NOMO-1 (cell line): ENCODE measurements at regions not wholly inside any gene's neighbourhood (a gene's known extent, or its start where the extent isn't known, plus 50 kb on each side); places are given as distances from the start of the nearest gene placed in this dataset.

Experiments used
- DNase-seq, 2 experiments: peaks; one replicate each; lab custom pipeline; 2025; ENCODE audit not compliant: unreplicated experiment in 2 of 2; lab: John Stamatoyannopoulos, UW

- DNase-seq: no peak
These were observed 626.1 kb downstream of the HDGFL1 start for GRCh38 chr6:23195487-23195886.

GRCh38 chr6:23199541-23199940 is 630.2 kb downstream of the HDGFL1 start:
- no peak for DNase-seq

- no peak for DNase-seq
These were observed 631.6 kb downstream of the HDGFL1 start for GRCh38 chr6:23200946-23201345.

- DNase-seq: no peak
These were observed 632.8 kb downstream of the HDGFL1 start for GRCh38 chr6:23202207-23202606.

GRCh38 chr6:23212398-23212797 is 643.0 kb downstream of the HDGFL1 start:
- no peak for DNase-seq

- no peak for DNase-seq
These were observed 643.8 kb downstream of the HDGFL1 start for GRCh38 chr6:23213193-23213592.

GRCh38 chr6:23213651-23214050 is 644.3 kb downstream of the HDGFL1 start:
- DNase-seq: no peak

- no peak for DNase-seq
These were observed 649.4 kb downstream of the HDGFL1 start for GRCh38 chr6:23218751-23219150.

GRCh38 chr6:23222724-23223123 is 653.4 kb downstream of the HDGFL1 start:
- DNase-seq: no peak

- DNase-seq: no peak
These were observed 655.2 kb downstream of the HDGFL1 start for GRCh38 chr6:23224540-23224939.

GRCh38 chr6:23228439-23229024 is 659.2 kb downstream of the HDGFL1 start:
- DNase-seq: no peak

- no peak for DNase-seq
These were observed 674.5 kb downstream of the HDGFL1 start for GRCh38 chr6:23243854-23244253.

GRCh38 chr6:23244300-23244699 is 674.9 kb downstream of the HDGFL1 start:
- no peak for DNase-seq

GRCh38 chr6:23245572-23245971 is 676.2 kb downstream of the HDGFL1 start:
- no peak for DNase-seq

GRCh38 chr6:23246896-23247295 is 677.5 kb downstream of the HDGFL1 start:
- no peak for DNase-seq

- no peak for DNase-seq
These were observed 681.2 kb downstream of the HDGFL1 start for GRCh38 chr6:23250556-23250955.

- no peak for DNase-seq
These were observed 693.5 kb downstream of the HDGFL1 start for GRCh38 chr6:23262864-23263263.

- no peak for DNase-seq
These were observed 695.9 kb downstream of the HDGFL1 start for GRCh38 chr6:23265270-23265669.

- DNase-seq: no peak
These were observed 697.2 kb downstream of the HDGFL1 start for GRCh38 chr6:23266536-23266935.

GRCh38 chr6:23267651-23268050 is 698.3 kb downstream of the HDGFL1 start:
- no peak for DNase-seq

- no peak for DNase-seq
These were observed 699.0 kb downstream of the HDGFL1 start for GRCh38 chr6:23268348-23268747.

- DNase-seq: no peak
These were observed 700.1 kb downstream of the HDGFL1 start for GRCh38 chr6:23269436-23269835.

GRCh38 chr6:23272536-23272935 is 703.2 kb downstream of the HDGFL1 start:
- DNase-seq: no peak
